MCF 10A (cell line): ENCODE measurements at regions not wholly inside any gene's neighbourhood (a gene's known extent, or its start where the extent isn't known, plus 50 kb on each side); places are given as distances from the start of the nearest gene placed in this dataset.

Experiments
- BruUV-seq: library from RNA; stranded (reverse); fragments of 400-500 nt; replicated peaks from 2 replicates; lab custom pipeline; 2021; lab: Mats Ljungman, UMichigan
- CTCF ChIA-PET: fragments of 300-600 bp; sonication (Branson Sonifier 250); formaldehyde crosslinking; extraction: SDS; loops from one replicate; lab custom pipeline; 2021; ENCODE audit warnings: antibody characterized with exemption, inconsistent platforms; lab: Yijun Ruan, JAX
- POLR2A ChIA-PET: fragments of 300-600, 350-650 bp; sonication (Branson Sonifier 250); formaldehyde crosslinking; extraction: SDS; loops from one replicate; lab custom pipeline; 2020; ENCODE audit warnings: antibody characterized with exemption, inconsistent platforms; lab: Yijun Ruan, JAX
- DNase-seq: peaks from one replicate; pipeline ENCODE4 v3.0.0-alpha.2; 2018; ENCODE audit not compliant: unreplicated experiment
- H3K27ac Mint-ChIP-seq: one replicate; pipeline ENCODE4 v1.8.0; 2022; ENCODE audit warnings: mild to moderate bottlenecking, low read depth, mixed read lengths; ENCODE audit not compliant: unreplicated experiment
- H3K27me3 Mint-ChIP-seq: one replicate; pipeline ENCODE4 v1.8.0; 2022; ENCODE audit warnings: mixed read lengths; ENCODE audit not compliant: insufficient read depth, unreplicated experiment
- H3K36me3 Mint-ChIP-seq: one replicate; pipeline ENCODE4 v1.8.0; 2022; ENCODE audit warnings: mild to moderate bottlenecking, moderate library complexity, mixed read lengths; ENCODE audit not compliant: insufficient read depth, unreplicated experiment
- H3K4me1 Mint-ChIP-seq: one replicate; pipeline ENCODE4 v1.8.0; 2022; ENCODE audit warnings: mixed read lengths; ENCODE audit not compliant: insufficient read depth, unreplicated experiment
- H3K4me3 Mint-ChIP-seq: one replicate; pipeline ENCODE4 v1.8.0; 2022; ENCODE audit warnings: mild to moderate bottlenecking, moderate library complexity, mixed read lengths; ENCODE audit not compliant: unreplicated experiment
- H3K9me3 Mint-ChIP-seq: one replicate; pipeline ENCODE4 v1.8.0; 2022; ENCODE audit warnings: mixed read lengths; ENCODE audit not compliant: unreplicated experiment
- intact Hi-C: fragments of 100-400 bp; cut with micrococcal nuclease; formaldehyde crosslinking; loops from 2 replicates; pipeline ENCODE4 v1.14.1; 2022
- TF ChIP-seq, protein P1 (sequence below): fragments of 200-600 bp; IDR thresholded peaks from one replicate; pipeline ENCODE4 v1.8.0; 2022; ENCODE audit warnings: antibody characterized with exemption, mild to moderate bottlenecking; ENCODE audit not compliant: unreplicated experiment

GRCh38 chr2:129010262-129010661, 691.6 kb upstream of the HS6ST1 start:
- Mint-ChIP-seq H3K27ac (no peak overlapping the region), H3K4me3 (no peak overlapping the region), H3K27me3 (no peaks in the 10 kb centered on the region), H3K4me1 (peaks cover 13% of the 10 kb centered on the region), H3K36me3 (no peaks in the 10 kb centered on the region), H3K9me3 (no peaks in the 10 kb centered on the region)
- CTCF ChIA-PET, result interaction anchor here (0.7 kb wide), 1 partner anchor 244 kb away, joined by 5 read pairs; no protein-coding TSS in a partner anchor
- BruUV-seq, result no TSS peak
- TF ChIP-seq, protein P1, sequence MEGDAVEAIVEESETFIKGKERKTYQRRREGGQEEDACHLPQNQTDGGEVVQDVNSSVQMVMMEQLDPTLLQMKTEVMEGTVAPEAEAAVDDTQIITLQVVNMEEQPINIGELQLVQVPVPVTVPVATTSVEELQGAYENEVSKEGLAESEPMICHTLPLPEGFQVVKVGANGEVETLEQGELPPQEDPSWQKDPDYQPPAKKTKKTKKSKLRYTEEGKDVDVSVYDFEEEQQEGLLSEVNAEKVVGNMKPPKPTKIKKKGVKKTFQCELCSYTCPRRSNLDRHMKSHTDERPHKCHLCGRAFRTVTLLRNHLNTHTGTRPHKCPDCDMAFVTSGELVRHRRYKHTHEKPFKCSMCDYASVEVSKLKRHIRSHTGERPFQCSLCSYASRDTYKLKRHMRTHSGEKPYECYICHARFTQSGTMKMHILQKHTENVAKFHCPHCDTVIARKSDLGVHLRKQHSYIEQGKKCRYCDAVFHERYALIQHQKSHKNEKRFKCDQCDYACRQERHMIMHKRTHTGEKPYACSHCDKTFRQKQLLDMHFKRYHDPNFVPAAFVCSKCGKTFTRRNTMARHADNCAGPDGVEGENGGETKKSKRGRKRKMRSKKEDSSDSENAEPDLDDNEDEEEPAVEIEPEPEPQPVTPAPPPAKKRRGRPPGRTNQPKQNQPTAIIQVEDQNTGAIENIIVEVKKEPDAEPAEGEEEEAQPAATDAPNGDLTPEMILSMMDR, result no peak
- POLR2A ChIA-PET, result no interaction called here
- no peak for DNase-seq
- intact Hi-C loops, result no loop called here

DNA sequence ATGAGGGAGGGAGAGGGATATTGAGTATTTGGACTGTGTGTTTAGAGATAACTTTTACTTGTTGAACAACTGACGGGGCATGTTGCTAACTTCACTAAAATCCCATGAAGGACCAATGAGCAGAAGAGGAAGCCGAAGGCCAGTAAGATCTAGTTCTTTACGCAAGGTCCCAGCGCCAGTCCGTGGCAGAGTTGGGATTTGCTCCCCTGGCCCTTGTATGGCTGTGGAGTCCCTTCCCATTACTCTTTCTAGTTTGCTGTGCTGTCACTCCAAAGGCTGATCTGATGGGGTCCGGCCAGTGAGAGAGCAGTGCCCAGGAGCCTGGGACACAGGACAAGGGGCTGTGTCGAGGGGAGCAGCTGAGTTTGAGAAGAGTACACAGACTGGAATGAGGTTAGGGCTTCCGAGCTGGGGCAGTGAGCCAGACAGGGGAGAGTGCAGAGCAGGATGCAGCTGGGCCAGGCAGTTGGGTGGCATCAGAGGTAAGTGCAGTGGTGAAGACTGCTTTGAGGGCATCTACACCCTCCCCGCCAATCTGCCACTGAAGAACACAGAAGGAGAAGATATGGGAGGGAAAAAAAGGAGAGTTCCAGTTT, 692.9 kb upstream of the HS6ST1 start:
- POLR2A ChIA-PET, result interaction anchor here (0.7 kb wide), 1 partner anchor 13 kb away, joined by 3 read pairs; no protein-coding TSS in a partner anchor
- no TSS peak for BruUV-seq
- H3K4me3 Mint-ChIP-seq, result no peak overlapping the region
- H3K36me3 Mint-ChIP-seq, result no peaks in the 10 kb centered on the region
- peaks cover 13% of the 10 kb centered on the region for H3K4me1 Mint-ChIP-seq
- CTCF ChIA-PET, result no interaction called here
- DNase-seq, result no peak
- H3K27ac Mint-ChIP-seq, result no peak overlapping the region
- TF ChIP-seq, protein P1, result no peak
- H3K9me3 Mint-ChIP-seq, result no peaks in the 10 kb centered on the region
- intact Hi-C loops, result no loop called here
- no peaks in the 10 kb centered on the region for H3K27me3 Mint-ChIP-seq

- POLR2A ChIA-PET, result no interaction called here
- no TSS peak for BruUV-seq
- H3K9me3 Mint-ChIP-seq, result no peaks in the 10 kb centered on the region
- no peaks in the 10 kb centered on the region for H3K36me3 Mint-ChIP-seq
- TF ChIP-seq, protein P1, result no peak
- H3K27me3 Mint-ChIP-seq, result no peaks in the 10 kb centered on the region
- intact Hi-C loops, result no loop called here
- H3K27ac Mint-ChIP-seq, result no peak overlapping the region
- DNase-seq, result no peak
- CTCF ChIA-PET, result interaction anchor here (0.6 kb wide), 1 partner anchor 10 kb away, joined by 3 read pairs; no protein-coding TSS in a partner anchor
- H3K4me3 Mint-ChIP-seq, result no peak overlapping the region
- peaks cover 5% of the 10 kb centered on the region for H3K4me1 Mint-ChIP-seq
These were observed 695.8 kb upstream of the HS6ST1 start for GRCh38 chr2:129014432-129014831.

DNA sequence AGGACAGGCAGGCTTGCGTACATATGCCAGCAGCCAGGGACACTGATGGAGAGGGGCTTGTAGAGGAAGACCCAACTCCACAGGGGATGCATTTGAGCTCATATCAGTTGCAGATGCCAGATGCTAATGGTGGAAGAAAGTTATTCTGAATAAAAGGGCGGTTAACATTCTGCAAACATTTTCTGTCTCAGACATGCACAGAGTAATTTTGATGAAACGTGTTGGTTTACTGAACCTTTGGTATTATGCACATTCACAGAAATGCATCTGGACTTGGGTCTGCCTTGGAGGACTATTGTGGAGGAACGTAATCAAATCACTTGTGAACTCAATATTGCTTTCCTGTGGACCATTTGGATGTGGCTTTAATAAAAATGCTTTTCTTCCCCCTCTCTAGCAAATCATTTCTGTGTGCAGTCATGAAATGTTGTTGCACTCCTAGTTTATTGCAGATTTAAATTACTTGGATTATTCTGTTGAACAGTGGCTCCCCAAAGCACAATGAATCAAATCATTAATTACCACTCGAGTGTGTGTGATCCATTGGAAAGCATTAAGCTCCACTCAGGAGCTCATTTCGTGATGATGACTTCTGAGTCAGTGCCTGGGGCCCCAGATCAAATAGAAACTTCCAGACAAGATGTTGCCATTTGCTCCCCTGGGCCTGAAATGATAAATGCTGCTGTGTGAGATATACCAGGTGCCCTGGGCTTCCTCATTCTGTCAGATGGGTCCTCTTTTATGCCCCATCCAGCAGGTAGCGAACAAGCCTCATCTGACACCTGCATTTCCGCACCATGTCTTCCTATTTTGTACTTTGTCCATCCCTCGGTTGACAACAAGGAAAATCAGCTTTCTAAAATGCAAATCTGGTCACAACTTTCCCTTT, 697.0 kb upstream of the HS6ST1 start:
- H3K36me3 Mint-ChIP-seq, result no peaks in the 10 kb centered on the region
- ChIA-PET CTCF (no interaction called here), POLR2A (no interaction called here)
- intact Hi-C loops, result no loop called here
- H3K27ac Mint-ChIP-seq, result no peak overlapping the region
- no TSS peak for BruUV-seq
- no peak overlapping the region for H3K4me3 Mint-ChIP-seq
- H3K9me3 Mint-ChIP-seq, result no peaks in the 10 kb centered on the region
- no peak for DNase-seq
- TF ChIP-seq, protein P1, result no peak
- H3K27me3 Mint-ChIP-seq, result no peaks in the 10 kb centered on the region
- peaks cover 5% of the 10 kb centered on the region for H3K4me1 Mint-ChIP-seq
